Pancreas (tissue), 10 donors: ENCODE measurements at regions not wholly inside any gene's neighbourhood (a gene's known extent, or its start where the extent isn't known, plus 50 kb on each side); places are given as distances from the start of the nearest gene placed in this dataset.

ENCODE experiments used
- ATAC-seq, 4 donors: fragments of 200-7000 bp; cut with Tn5 transposase; one replicate each; pipeline versions ENCODE4 v1.8.0 to v1.9.1; 2020; ENCODE audit warnings: mild to moderate bottlenecking in 4 of 4, moderate library complexity in 4 of 4
- DNase-seq, 6 donors: peaks; one replicate each; pipeline ENCODE4 v3.0.0-alpha.2; 2020
- FAIRE-seq: peaks from 2 replicates; lab custom pipeline; 2012; peaks lifted over from hg19 to GRCh38; lab: Jason Lieb, UNC
- H3K27ac ChIP-seq, 4 donors: fragments of 200-600 bp; sonication (generic); 1 replicate in 3 of 4; 2 replicates in 1 of 4; pipeline versions ENCODE4 v1.5.0 to v1.8.0; 2020
- H3K27me3 ChIP-seq, 4 donors: fragments of 200-600 bp; one replicate each; pipeline ENCODE4 v1.8.0; 2021
- H3K36me3 ChIP-seq, 3 donors: fragments of 200-600 bp; sonication (generic) in 1 of 3; one replicate each; pipeline versions ENCODE4 v1.5.0 to v1.8.0; 2020 to 2021
- H3K4me1 ChIP-seq, 3 donors: fragments of 200-600 bp; one replicate each; pipeline ENCODE4 v1.8.0; 2021
- H3K4me3 ChIP-seq, 4 donors: fragments of 200-600 bp; sonication (generic) in 2 of 4; one replicate each; pipeline versions ENCODE4 v1.5.0 to v1.8.0; 2020 to 2021
- H3K9me3 ChIP-seq, 4 donors: fragments of 200-600 bp; one replicate each; pipeline ENCODE4 v1.8.0; 2021
- WGBS, 2 donors: extraction: QIAGEN DNeasy Blood & Tissue Kit; methylation state at CpG; one replicate each; pipeline ENCODE4 v1.1.7; 2013; 5-methylcytosine and 5-hydroxymethylcytosine counted together
- intact Hi-C, 3 donors: fragments of 100-400 bp; cut with DNase I; formaldehyde crosslinking; loops; one replicate each; pipeline versions ENCODE4 v1.11.1 to v1.14.2; 2022
- TF ChIP-seq, protein P1 (sequence below), 4 donors: fragments of 200-600 bp; sonication (generic) in 3 of 4; IDR thresholded peaks; one replicate each; pipeline versions ENCODE4 v1.5.0 to v1.8.0; 2021; ENCODE audit warnings: antibody characterized with exemption in 4 of 4
- donor health status: healthy with polysubstance abuse.
- donor health status: DM: no; HTN: no; CAD: no; lungs with moderate emphysema.
- donor health status: DM: no; HTN: no; CAD: no.
- donor health status: control.
- donor health status: control.
- donor health status: Bipolar disorder and iron deficiency.
- donor health status: DM: yes; HTN: yes; CAD: no.
- donor health status: DM: no; HTN: no; CAD: no.
- donor health status: DM: no; HTN: no; CAD: no.
- donor health status: DM: yes; HTN: yes; CAD: no.

DNA sequence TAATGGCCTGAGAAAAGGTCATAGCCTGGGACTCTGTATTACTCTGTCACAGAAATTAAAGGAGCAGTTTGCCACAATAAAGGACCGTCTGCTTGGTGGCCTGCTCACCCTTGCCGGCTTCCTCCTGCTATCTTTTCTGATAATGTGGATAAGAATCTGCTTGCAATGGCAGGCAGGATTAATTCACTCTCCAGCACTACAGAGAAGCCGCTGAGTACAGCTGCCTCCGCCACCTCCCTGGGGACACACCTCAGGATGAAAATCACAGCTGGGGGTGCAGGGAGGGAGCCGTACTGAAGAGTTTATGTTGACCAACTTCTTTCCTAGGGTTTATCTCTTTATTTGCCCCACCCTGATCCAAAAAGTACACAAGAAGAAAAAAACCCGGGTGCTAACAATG lies 245.9 kb upstream of the RPL38 start:
- Histone ChIP-seq H3K27me3 (no peaks in the 10 kb centered on the region), H3K27ac (no peak overlapping the region), H3K4me1 (peaks cover 0 to 5% (median 0%) of the 10 kb centered on the region in 3 donors), H3K36me3 (no peaks in the 10 kb centered on the region), H3K4me3 (no peak overlapping the region), H3K9me3 (no peaks in the 10 kb centered on the region)
- DNase-seq (no peak), FAIRE-seq (no peak), ATAC-seq (no peak)
- TF ChIP-seq, protein P1, sequence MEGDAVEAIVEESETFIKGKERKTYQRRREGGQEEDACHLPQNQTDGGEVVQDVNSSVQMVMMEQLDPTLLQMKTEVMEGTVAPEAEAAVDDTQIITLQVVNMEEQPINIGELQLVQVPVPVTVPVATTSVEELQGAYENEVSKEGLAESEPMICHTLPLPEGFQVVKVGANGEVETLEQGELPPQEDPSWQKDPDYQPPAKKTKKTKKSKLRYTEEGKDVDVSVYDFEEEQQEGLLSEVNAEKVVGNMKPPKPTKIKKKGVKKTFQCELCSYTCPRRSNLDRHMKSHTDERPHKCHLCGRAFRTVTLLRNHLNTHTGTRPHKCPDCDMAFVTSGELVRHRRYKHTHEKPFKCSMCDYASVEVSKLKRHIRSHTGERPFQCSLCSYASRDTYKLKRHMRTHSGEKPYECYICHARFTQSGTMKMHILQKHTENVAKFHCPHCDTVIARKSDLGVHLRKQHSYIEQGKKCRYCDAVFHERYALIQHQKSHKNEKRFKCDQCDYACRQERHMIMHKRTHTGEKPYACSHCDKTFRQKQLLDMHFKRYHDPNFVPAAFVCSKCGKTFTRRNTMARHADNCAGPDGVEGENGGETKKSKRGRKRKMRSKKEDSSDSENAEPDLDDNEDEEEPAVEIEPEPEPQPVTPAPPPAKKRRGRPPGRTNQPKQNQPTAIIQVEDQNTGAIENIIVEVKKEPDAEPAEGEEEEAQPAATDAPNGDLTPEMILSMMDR (IDR thresholded peaks at IDR 0.05), result no peak
- intact Hi-C loops, result loop anchor here in 1 of 3 donors (5.0 kb wide), 1 partner anchor 530 kb away; no protein-coding TSS in a partner anchor
- 49 to 50% methylated on average over 6 of the region's 6 CpGs for WGBS, 2 donors

DNA sequence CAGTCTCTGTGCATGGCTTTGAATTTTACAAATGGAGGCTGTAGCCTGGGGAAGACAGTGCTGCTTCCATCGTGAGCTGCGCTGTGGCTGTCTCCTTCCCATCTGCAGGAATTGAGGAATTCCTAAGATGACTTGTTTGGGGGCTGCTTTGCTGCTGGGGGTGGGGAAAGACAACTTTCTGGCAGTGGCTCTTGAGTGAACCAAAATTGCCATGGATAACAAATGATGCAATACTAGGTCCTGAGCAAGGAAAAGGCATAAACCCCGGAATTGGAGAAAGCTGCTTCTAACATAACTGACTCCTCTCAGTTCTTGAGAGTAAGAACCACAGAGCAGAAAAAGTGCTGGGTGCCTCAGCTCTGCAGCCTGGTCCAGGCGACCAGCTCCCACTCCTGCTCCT lies 245.0 kb upstream of the RPL38 start:
- Histone ChIP-seq H3K27me3 (no peaks in the 10 kb centered on the region), H3K4me1 (peaks cover 0 to 5% (median 0%) of the 10 kb centered on the region in 3 donors), H3K27ac (no peak overlapping the region), H3K4me3 (no peak overlapping the region), H3K9me3 (no peaks in the 10 kb centered on the region), H3K36me3 (no peaks in the 10 kb centered on the region)
- 72 to 91% methylated on average over 4 of the region's 4 CpGs for WGBS, 2 donors
- TF ChIP-seq, protein P1 (IDR thresholded peaks at IDR 0.05), result no peak
- no peak for ATAC-seq
- no peak for FAIRE-seq
- intact Hi-C loops, result loop anchor here in 1 of 3 donors (5.0 kb wide), 1 partner anchor 531 kb away; no protein-coding TSS in a partner anchor
- DNase-seq, result no peak

DNA sequence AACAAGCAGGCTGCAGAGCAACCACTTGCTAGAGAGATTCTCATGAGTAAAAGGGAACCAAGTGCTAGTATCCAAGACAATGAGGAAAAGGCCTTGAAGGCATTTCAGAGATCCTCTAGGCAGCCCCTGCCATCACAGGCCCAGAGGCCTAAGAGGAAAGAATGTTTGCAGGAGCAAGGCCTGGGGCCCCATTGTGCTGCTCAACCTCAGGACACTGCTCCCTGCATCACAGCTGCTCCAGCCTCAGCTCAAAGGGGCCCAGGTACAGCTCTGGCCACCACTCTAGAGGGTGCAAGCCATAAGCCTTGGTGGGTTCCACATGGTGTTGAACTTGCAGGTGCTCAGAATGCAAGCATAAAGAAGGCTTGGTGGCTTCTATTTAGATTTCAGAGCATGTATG lies 243.0 kb upstream of the RPL38 start:
- no peaks in the 10 kb centered on the region for H3K9me3 ChIP-seq
- ATAC-seq, result no peak
- H3K4me3 ChIP-seq, result no peak overlapping the region
- H3K27ac ChIP-seq, result no peak overlapping the region
- peaks cover 0 to 5% (median 0%) of the 10 kb centered on the region in 3 donors for H3K4me1 ChIP-seq
- intact Hi-C loops, result no loop called here
- no peak for FAIRE-seq
- TF ChIP-seq, protein P1 (IDR thresholded peaks at IDR 0.05), result no peak
- DNase-seq, result no peak
- H3K36me3 ChIP-seq, result no peaks in the 10 kb centered on the region
- no peaks in the 10 kb centered on the region for H3K27me3 ChIP-seq

DNA sequence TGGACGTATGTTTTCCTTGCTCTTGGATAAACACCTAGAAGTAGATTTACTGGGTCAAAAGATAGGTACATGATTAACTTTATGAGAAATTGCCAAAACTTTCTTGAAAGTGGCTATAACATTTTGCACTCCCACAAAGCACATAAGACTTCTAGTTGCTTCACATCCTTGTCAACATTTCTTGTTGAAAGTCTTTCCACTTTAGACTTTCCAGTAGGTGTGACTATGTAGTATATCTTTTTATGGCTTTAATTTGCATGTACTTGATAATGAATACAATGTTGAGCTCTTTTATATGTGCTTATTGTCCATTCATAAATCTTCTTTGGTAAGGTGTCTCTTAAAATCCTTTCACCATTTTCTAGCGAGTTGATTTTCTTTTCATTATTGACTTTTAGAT lies 241.2 kb upstream of the RPL38 start:
- DNase-seq, result no peak
- Histone ChIP-seq H3K4me1 (peaks cover 0 to 5% (median 0%) of the 10 kb centered on the region in 3 donors), H3K36me3 (no peaks in the 10 kb centered on the region), H3K27ac (no peak overlapping the region), H3K27me3 (no peaks in the 10 kb centered on the region), H3K4me3 (no peak overlapping the region), H3K9me3 (no peaks in the 10 kb centered on the region)
- WGBS, 2 donors, result 23 to 26% methylated on average over 2 of the region's 2 CpGs
- no peak for ATAC-seq
- FAIRE-seq, result no peak
- TF ChIP-seq, protein P1 (IDR thresholded peaks at IDR 0.05), result no peak
- intact Hi-C loops, result no loop called here

DNA sequence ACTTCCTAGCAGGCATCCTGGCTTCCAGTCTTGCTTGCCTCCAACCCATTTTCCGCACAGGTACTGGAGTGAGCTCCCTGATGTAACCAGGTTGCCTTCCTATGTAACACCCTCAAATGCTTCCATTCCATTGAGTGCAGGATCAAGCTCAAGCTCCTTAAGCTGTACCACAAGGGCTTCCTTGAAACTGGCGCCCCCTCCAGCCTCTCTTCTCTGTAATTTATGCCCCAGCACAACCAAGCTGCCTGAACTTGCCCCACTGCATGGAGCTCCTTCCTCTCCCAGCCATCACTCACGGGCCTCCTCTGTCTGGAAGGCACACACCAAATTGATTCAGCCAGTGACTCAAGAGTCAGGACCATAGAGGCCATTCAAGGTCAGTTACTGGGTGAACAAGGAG lies 234.8 kb upstream of the RPL38 start:
- ATAC-seq, result no peak
- DNase-seq, result no peak

More for the DNA sequence above, 234.8 kb upstream of the RPL38 start:
- Histone ChIP-seq H3K36me3 (no peaks in the 10 kb centered on the region), H3K4me1 (no peaks in the 10 kb centered on the region), H3K9me3 (no peaks in the 10 kb centered on the region), H3K27me3 (no peaks in the 10 kb centered on the region), H3K27ac (no peak overlapping the region), H3K4me3 (no peak overlapping the region)
- intact Hi-C loops, result no loop called here
- WGBS, 2 donors, result 78 to 89% methylated on average over 3 of the region's 3 CpGs
- FAIRE-seq, result no peak
- TF ChIP-seq, protein P1 (IDR thresholded peaks at IDR 0.05), result no peak
